ENCODE measurements at regions not wholly inside any gene's neighbourhood (a gene's known extent, or its start where the extent isn't known, plus 50 kb on each side); places are given as distances from the start of the nearest gene placed in this dataset.
"Not testable (repeated sequence)": the region's sequence is repeated elsewhere in the genome, so short reads cannot be mapped to it uniquely, and the experiment has no call there.

DNA sequence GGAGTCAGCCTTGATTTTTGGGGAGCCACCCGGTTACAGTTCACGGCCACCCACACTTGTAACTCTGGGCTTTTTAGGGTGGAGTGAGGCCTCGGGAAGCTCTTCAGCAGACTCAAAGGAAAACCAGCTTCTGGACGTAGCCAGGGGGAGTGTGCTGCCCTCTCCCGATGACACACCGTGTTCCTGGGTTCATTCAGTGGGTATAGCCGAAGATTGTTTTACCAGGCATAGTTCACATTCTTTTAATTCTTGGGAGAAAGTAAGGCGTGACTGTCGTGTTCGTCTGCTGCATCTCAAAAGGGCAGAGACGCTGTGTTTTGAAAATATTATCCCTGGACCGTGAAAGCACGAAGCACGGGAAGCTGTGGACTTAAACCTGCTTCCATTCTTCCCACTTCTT, 93.6 kb upstream of the PABPC3 start:
- not testable (repeated sequence) for TF ChIP-seq CTCF, POLR2A (IDR thresholded peaks at IDR 0.05)

Measured in suprapubic skin (tissue), 3 donors.